Erythroblast (primary cell): ENCODE measurements at regions not wholly inside any gene's neighbourhood (a gene's known extent, or its start where the extent isn't known, plus 50 kb on each side); places are given as distances from the start of the nearest gene placed in this dataset.

Experiments used
- GATA1 ChIP-seq: IDR thresholded peaks from 2 replicates; pipeline ENCODE4 v1.6.1; 2011; ENCODE audit warnings: low read depth, mild to moderate bottlenecking, control low read depth, low read length, moderate library complexity
- POLR2A ChIP-seq: IDR thresholded peaks from 2 replicates; pipeline ENCODE4 v1.6.1; 2011; ENCODE audit warnings: mild to moderate bottlenecking, low read length

GRCh38 chr6:71745525-71745924, 140.8 kb upstream of the RIMS1 start:
- TF ChIP-seq POLR2A (no peak), GATA1 (no peak)
